ENCODE measurements at regions not wholly inside any gene's neighbourhood (a gene's known extent, or its start where the extent isn't known, plus 50 kb on each side); places are given as distances from the start of the nearest gene placed in this dataset.
A peak's percentile ranks its signal among the peaks of the same experiment; 100 is the strongest.

GRCh38 chr18:27685807-27686412 is 491.0 kb downstream of the CDH2 start:
- DNase-seq, result peak; percentile 56

- no peak for DNase-seq
Observed at GRCh38 chr18:27685091-27685490, 491.8 kb downstream of the CDH2 start.

GRCh38 chr18:27674411-27674810 is 489.3 kb upstream of the CHST9 start:
- DNase-seq, result peak; percentile 20

- no peak for DNase-seq
Observed at GRCh38 chr18:27673861-27674260, 488.8 kb upstream of the CHST9 start.

GRCh38 chr18:27668158-27668557 is 483.1 kb upstream of the CHST9 start:
- DNase-seq, result peak; percentile 68

- no peak for DNase-seq
Observed at GRCh38 chr18:27667064-27667463, 482.0 kb upstream of the CHST9 start.

GRCh38 chr18:27666016-27666415 is 480.9 kb upstream of the CHST9 start:
- peak; percentile 47 for DNase-seq

- DNase-seq, result no peak
Observed at GRCh38 chr18:27665264-27665799, 480.2 kb upstream of the CHST9 start.

- no peak for DNase-seq
Observed at GRCh38 chr18:27662949-27663348, 477.8 kb upstream of the CHST9 start.

GRCh38 chr18:27662537-27662936 is 477.4 kb upstream of the CHST9 start:
- DNase-seq, result no peak

- DNase-seq, result no peak
Observed at GRCh38 chr18:27661320-27662018, 476.4 kb upstream of the CHST9 start.

- no peak for DNase-seq
Observed at GRCh38 chr18:27656905-27657304, 471.8 kb upstream of the CHST9 start.

GRCh38 chr18:27656167-27656778 is 471.2 kb upstream of the CHST9 start:
- peak; percentile 35 for DNase-seq

GRCh38 chr18:27653247-27653646 is 468.1 kb upstream of the CHST9 start:
- no peak for DNase-seq

GRCh38 chr18:27652480-27653121 is 467.5 kb upstream of the CHST9 start:
- DNase-seq, result no peak

- no peak for DNase-seq
Observed at GRCh38 chr18:27649621-27650020, 464.5 kb upstream of the CHST9 start.

- DNase-seq, result no peak
Observed at GRCh38 chr18:27645929-27646328, 460.8 kb upstream of the CHST9 start.

GRCh38 chr18:27636576-27637085 is 451.5 kb upstream of the CHST9 start:
- DNase-seq, result no peak

GRCh38 chr18:27632706-27633105 is 447.6 kb upstream of the CHST9 start:
- no peak for DNase-seq

GRCh38 chr18:27627927-27628326 is 442.8 kb upstream of the CHST9 start:
- DNase-seq, result no peak

- DNase-seq, result no peak
Observed at GRCh38 chr18:27621236-27621890, 436.3 kb upstream of the CHST9 start.

GRCh38 chr18:27619906-27620305 is 434.8 kb upstream of the CHST9 start:
- no peak for DNase-seq
